Activated T-helper 1 cell treated with anti-CD3 and anti-CD28 coated beads, Interleukin-12 subunit alpha, Interleukin-12 subunit beta, Interleukin-2, Interleukin-4 antibody, amounts not matched to agents 30 ng/mL and 10 ng/mL and 1 ng/mL, durations not matched to agents 14 hours and 24 hours and 36 hours (primary cell): ENCODE measurements at regions not wholly inside any gene's neighbourhood (a gene's known extent, or its start where the extent isn't known, plus 50 kb on each side); places are given as distances from the start of the nearest gene placed in this dataset.

Source experiments
- DNase-seq: peaks from one replicate; pipeline ENCODE4 v3.0.0; 2021; ENCODE audit warnings: low spot score
- H3K27ac Mint-ChIP-seq: one replicate; pipeline ENCODE4 v1.8.0; 2021; ENCODE audit warnings: mild to moderate bottlenecking, mixed read lengths
- H3K27me3 Mint-ChIP-seq: one replicate; pipeline ENCODE4 v1.8.0; 2022; ENCODE audit warnings: mild to moderate bottlenecking, moderate library complexity, mixed read lengths; ENCODE audit not compliant: insufficient read depth
- H3K36me3 Mint-ChIP-seq: one replicate; pipeline ENCODE4 v1.8.0; 2021; ENCODE audit warnings: low read depth, mixed read lengths
- H3K4me1 Mint-ChIP-seq: one replicate; pipeline ENCODE4 v1.8.0; 2021; ENCODE audit warnings: low read depth, mixed read lengths
- H3K4me3 Mint-ChIP-seq: one replicate; pipeline ENCODE4 v1.8.0; 2021; ENCODE audit warnings: mild to moderate bottlenecking, moderate library complexity, mixed read lengths
- H3K9me3 Mint-ChIP-seq: one replicate; pipeline ENCODE4 v1.8.0; 2021; ENCODE audit warnings: mixed read lengths
- intact Hi-C: fragments of 100-400 bp; cut with micrococcal nuclease; formaldehyde crosslinking; loops from one replicate; pipeline ENCODE4 v1.15.1; 2024

GRCh38 chr7:63038987-63039386 lies 959.7 kb upstream of the ZNF722 start:
- Mint-ChIP-seq H3K27me3 (no peaks in the 10 kb centered on the region), H3K9me3 (peaks cover 67% of the 10 kb centered on the region), H3K4me1 (no peaks in the 10 kb centered on the region), H3K27ac (no peak overlapping the region), H3K4me3 (no peak overlapping the region), H3K36me3 (no peaks in the 10 kb centered on the region)
- intact Hi-C loops = no loop called here
- DNase-seq = no peak

DNA sequence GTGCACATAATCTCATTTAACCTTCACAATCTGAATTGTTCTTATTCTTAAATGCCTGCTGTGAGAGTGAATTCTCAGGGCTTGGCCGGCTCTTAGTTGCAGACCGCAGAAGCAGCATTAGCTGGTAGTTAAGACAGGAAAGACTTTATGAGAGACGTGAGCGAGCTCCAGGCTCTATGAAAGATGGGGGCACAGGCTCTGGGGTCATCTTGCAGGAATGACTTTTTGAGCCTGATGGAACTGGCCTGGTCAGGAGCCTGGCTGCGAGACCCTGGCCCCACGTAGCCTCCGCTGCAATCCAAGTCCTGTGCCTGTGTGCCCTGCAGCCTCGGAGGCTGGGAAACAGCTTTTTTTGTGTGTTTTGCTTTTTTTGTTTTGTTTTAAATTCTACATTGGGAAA lies 958.8 kb upstream of the ZNF722 start:
- no peak overlapping the region for H3K27ac Mint-ChIP-seq
- H3K36me3 Mint-ChIP-seq = no peaks in the 10 kb centered on the region
- H3K27me3 Mint-ChIP-seq = no peaks in the 10 kb centered on the region
- intact Hi-C loops = no loop called here
- no peak for DNase-seq
- H3K4me1 Mint-ChIP-seq = no peaks in the 10 kb centered on the region
- peaks cover 67% of the 10 kb centered on the region for H3K9me3 Mint-ChIP-seq
- H3K4me3 Mint-ChIP-seq = no peak overlapping the region

DNA sequence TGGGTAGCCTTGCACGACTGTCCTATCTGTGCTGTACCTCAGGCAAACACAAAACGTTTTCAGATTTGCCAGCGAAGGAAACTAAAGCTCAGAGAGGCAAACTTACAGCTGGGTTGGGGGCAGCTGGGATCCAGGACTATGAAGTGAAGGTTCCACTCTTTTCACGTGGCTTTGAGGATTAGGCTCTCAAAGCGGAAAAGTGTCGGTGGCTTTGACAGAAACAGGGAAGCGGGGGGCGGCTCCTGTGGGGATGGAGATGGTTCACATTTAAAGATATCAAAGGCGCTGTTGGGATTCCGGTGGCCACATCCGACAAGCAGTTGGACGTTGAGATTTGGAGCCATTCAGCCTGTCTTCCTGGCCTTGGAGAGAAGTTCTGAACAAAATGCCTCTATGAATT lies 958.3 kb upstream of the ZNF722 start:
- intact Hi-C loops = no loop called here
- Mint-ChIP-seq H3K9me3 (peaks cover 65% of the 10 kb centered on the region), H3K27ac (no peak overlapping the region), H3K4me1 (no peaks in the 10 kb centered on the region), H3K36me3 (no peaks in the 10 kb centered on the region), H3K27me3 (no peaks in the 10 kb centered on the region), H3K4me3 (no peak overlapping the region)
- DNase-seq = no peak

DNA sequence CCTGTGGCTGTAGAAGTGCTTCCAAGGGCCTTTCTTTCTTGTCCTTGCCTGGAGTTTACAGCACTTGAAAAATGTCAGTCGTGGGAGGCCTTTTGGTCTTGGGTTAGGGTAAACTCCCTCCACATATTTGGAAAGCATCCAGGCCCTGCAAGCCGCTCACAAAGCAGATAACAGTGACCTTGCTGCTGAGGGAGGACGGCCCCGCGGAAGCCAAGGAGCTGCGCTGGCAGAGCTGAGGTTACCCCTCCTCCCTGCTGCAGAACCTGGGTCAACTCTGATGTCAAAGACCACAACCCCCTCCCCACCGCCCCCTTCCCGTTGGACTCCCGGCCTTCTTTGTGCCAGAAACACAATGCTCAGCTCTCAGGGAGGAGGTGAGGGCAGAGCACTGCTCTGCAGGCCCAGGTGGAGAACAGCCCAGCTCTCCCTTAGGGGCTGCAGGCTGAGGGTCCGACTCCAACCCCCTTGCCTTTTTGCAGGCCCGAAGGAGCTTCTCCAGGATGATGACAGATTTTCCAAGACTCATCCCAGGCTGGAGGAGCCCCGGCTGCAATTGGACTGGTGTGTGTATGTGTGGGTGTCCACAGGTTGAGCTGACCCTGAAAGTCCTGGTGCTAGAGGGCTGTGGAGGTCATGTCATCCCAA lies 957.6 kb upstream of the ZNF722 start:
- intact Hi-C loops = no loop called here
- DNase-seq = no peak
- Mint-ChIP-seq H3K36me3 (no peaks in the 10 kb centered on the region), H3K9me3 (peaks cover 58% of the 10 kb centered on the region), H3K4me1 (no peaks in the 10 kb centered on the region), H3K4me3 (no peak overlapping the region), H3K27ac (no peak overlapping the region), H3K27me3 (no peaks in the 10 kb centered on the region)

- Mint-ChIP-seq H3K9me3 (peaks cover 58% of the 10 kb centered on the region), H3K36me3 (no peaks in the 10 kb centered on the region), H3K27me3 (no peaks in the 10 kb centered on the region), H3K4me1 (no peaks in the 10 kb centered on the region), H3K27ac (no peak overlapping the region), H3K4me3 (no peak overlapping the region)
- intact Hi-C loops = no loop called here
- DNase-seq = no peak
These were observed 956.9 kb upstream of the ZNF722 start for GRCh38 chr7:63041786-63042185.

- intact Hi-C loops = no loop called here
- H3K9me3 Mint-ChIP-seq = peaks cover 56% of the 10 kb centered on the region
- H3K4me1 Mint-ChIP-seq = no peaks in the 10 kb centered on the region
- no peak overlapping the region for H3K27ac Mint-ChIP-seq
- H3K27me3 Mint-ChIP-seq = no peaks in the 10 kb centered on the region
- no peaks in the 10 kb centered on the region for H3K36me3 Mint-ChIP-seq
- H3K4me3 Mint-ChIP-seq = no peak overlapping the region
- no peak for DNase-seq
These were observed 955.7 kb upstream of the ZNF722 start for GRCh38 chr7:63042730-63043511.

DNA sequence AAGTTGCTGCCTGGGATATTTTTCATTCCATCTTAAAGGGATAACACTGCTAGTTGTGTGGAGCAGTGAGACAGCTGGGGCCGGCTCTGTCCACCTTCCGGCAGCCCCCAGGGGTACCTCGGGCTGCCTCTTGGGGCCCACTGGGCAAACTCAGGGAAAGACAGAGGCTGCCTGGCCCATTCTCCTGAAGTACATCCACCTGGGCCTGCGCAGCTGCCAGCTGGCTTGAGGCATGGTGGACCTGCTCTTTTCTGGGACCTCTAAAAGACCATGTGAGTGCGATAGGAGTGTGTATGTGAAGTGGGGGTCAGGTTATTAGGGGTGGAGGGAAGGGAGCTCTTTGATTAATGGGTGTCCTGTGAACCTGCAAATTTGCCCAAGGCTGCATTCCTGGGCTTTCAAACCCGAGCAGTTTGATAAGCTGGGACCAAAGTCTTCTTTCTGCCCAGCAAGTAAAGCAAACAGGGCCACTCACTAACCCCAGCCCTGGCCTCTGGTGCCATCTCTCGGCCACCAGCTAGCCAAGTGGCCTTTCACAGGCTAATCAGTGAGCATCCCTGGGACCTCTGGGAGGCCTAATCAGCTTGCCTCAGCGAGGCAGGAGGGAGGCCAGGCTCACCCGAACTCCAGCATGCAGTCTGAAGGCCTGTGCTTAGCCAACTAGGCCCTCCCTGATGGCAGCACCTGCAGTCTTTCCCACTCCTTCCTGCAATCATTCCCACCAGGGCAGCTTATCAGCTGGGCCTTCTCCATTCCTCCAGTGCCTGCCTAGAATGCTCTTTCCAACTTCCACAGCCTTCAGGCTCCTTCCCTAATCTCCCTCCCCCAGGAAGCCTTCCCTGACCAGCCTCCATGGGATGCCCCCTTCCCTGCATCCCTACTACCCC lies 954.7 kb upstream of the ZNF722 start:
- no peak overlapping the region for H3K27ac Mint-ChIP-seq
- H3K27me3 Mint-ChIP-seq = no peaks in the 10 kb centered on the region
- no peaks in the 10 kb centered on the region for H3K36me3 Mint-ChIP-seq
- intact Hi-C loops = no loop called here
- DNase-seq = no peak
- H3K9me3 Mint-ChIP-seq = peaks cover 55% of the 10 kb centered on the region
- H3K4me3 Mint-ChIP-seq = no peak overlapping the region
- no peaks in the 10 kb centered on the region for H3K4me1 Mint-ChIP-seq

DNA sequence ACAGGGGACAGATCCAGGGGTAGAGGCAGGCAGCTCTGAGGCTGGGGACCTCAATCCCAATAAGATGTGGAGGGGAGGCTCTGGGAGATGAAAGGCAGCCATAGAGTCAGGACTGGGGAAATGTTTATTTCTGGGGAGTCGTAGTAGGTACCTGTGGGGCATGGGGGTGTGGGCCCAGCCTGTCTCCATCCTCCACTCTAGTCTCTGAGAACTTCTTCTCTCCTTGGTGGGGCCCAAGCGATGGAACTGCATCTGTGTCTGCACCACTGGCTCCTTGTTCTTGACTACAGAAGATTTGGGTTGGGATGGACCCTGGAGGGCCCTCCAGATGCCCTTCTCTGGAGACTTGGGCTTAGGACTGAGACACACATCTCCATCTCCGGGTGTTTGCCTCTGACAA lies 953.9 kb upstream of the ZNF722 start:
- Mint-ChIP-seq H3K4me1 (no peaks in the 10 kb centered on the region), H3K27ac (no peak overlapping the region), H3K4me3 (no peak overlapping the region), H3K36me3 (no peaks in the 10 kb centered on the region), H3K9me3 (peaks cover 49% of the 10 kb centered on the region), H3K27me3 (no peaks in the 10 kb centered on the region)
- intact Hi-C loops = no loop called here
- no peak for DNase-seq

DNA sequence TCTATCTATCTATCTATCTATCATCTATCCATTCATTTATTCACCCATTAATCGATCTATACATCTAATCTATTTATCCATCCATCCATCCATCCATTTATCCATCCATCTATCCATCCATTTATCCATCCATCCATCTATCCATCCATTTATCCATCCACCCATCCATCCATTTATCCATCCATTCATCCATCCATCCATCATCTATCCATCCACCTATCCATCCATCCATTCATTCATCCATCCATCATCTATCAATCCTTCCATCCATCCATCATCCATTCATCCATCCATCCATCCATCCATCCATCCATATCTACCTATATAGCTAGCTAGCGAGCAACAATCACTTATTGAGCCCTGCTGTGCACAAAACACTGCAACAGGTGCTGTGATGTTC lies 953.1 kb upstream of the ZNF722 start:
- H3K27ac Mint-ChIP-seq = no peak overlapping the region

GRCh38 chr7:63046612-63047011 lies 952.0 kb upstream of the ZNF722 start:
- Mint-ChIP-seq H3K9me3 (peaks cover 53% of the 10 kb centered on the region), H3K4me3 (no peak overlapping the region), H3K4me1 (no peaks in the 10 kb centered on the region), H3K27ac (no peak overlapping the region), H3K36me3 (no peaks in the 10 kb centered on the region), H3K27me3 (no peaks in the 10 kb centered on the region)
- intact Hi-C loops = no loop called here
- DNase-seq = no peak

More for the DNA sequence above, 953.1 kb upstream of the ZNF722 start:
- DNase-seq = no peak
- Mint-ChIP-seq H3K4me1 (no peaks in the 10 kb centered on the region), H3K4me3 (no peak overlapping the region), H3K27me3 (no peaks in the 10 kb centered on the region), H3K9me3 (peaks cover 49% of the 10 kb centered on the region), H3K36me3 (no peaks in the 10 kb centered on the region)
- intact Hi-C loops = no loop called here

DNA sequence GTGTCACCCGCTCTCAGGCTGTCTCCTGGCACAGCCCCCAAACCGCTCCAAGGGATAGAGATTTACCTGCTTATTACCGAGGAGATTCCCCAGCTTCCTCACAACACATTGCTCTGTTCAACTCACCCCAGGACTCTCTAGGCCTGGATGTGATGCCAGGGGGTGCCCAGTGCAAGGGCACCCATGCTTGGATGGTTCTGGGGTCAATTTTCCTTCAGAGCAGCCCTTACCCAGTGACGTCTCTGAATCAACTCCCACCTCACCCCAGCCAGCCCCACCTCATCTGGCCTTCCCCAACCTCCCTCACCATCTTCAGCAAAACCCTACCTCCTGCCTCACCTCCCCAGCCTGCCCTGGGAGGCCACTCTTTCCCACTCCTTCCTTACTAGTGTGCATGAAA lies 951.6 kb upstream of the ZNF722 start:
- DNase-seq = no peak
- no peaks in the 10 kb centered on the region for H3K36me3 Mint-ChIP-seq
- intact Hi-C loops = no loop called here
- H3K4me1 Mint-ChIP-seq = no peaks in the 10 kb centered on the region
- H3K4me3 Mint-ChIP-seq = no peak overlapping the region
- no peak overlapping the region for H3K27ac Mint-ChIP-seq
- peaks cover 54% of the 10 kb centered on the region for H3K9me3 Mint-ChIP-seq
- H3K27me3 Mint-ChIP-seq = no peaks in the 10 kb centered on the region

- Mint-ChIP-seq H3K27ac (no peak overlapping the region), H3K9me3 (peaks cover 50% of the 10 kb centered on the region), H3K4me1 (no peaks in the 10 kb centered on the region), H3K4me3 (no peak overlapping the region), H3K27me3 (no peaks in the 10 kb centered on the region), H3K36me3 (no peaks in the 10 kb centered on the region)
- intact Hi-C loops = no loop called here
- DNase-seq = no peak
These were observed 951.1 kb upstream of the ZNF722 start for GRCh38 chr7:63047546-63047945.

DNA sequence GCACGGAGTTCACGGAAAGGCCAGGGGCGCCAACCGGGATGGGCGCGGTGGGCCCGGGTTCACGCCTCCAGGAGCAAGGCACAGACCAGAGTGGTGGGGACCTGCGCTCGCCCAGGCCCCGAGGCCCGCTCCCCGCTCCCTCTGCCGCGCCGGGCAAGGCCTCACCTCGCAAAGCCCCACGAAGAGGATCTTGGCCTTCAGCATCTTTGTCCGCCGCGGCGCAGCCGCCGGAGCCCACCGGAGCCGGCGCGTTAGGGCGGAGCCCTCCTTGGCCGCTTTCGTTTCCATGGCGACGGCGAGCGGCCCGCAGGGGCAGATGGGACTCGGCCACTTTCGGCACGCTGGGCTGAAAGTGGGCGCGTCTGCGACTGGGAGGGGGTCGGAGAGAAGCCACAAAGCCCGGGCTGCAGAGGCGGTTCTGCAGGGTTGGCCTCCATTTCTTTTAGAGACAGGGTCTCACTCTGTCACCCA lies 944.4 kb upstream of the ZNF722 start:
- peaks cover 34% of the 10 kb centered on the region for H3K9me3 Mint-ChIP-seq
- H3K27me3 Mint-ChIP-seq = no peaks in the 10 kb centered on the region
- H3K27ac Mint-ChIP-seq = no peak overlapping the region
- H3K36me3 Mint-ChIP-seq = no peaks in the 10 kb centered on the region
- H3K4me3 Mint-ChIP-seq = no peak overlapping the region
- DNase-seq = no peak
- intact Hi-C loops = no loop called here
- H3K4me1 Mint-ChIP-seq = no peaks in the 10 kb centered on the region
